Vagina (tissue), 2 donors: ENCODE measurements at regions not wholly inside any gene's neighbourhood (a gene's known extent, or its start where the extent isn't known, plus 50 kb on each side); places are given as distances from the start of the nearest gene placed in this dataset.
"Not testable (repeated sequence)": the region's sequence is repeated elsewhere in the genome, so short reads cannot be mapped to it uniquely, and the experiment has no call there.

ENCODE experiments used
- DNase-seq, 2 donors: peaks; one replicate each; pipeline ENCODE4 v3.0.0-alpha.2; 2017; ENCODE audit errors: extremely low spot score in 2 of 2
- H3K27ac ChIP-seq: fragments of 200-600 bp; sonication (generic); one replicate; pipeline ENCODE4 v1.5.1; 2019
- H3K27me3 ChIP-seq: fragments of 200-600 bp; sonication (generic); one replicate; pipeline ENCODE4 v1.5.1; 2019
- H3K36me3 ChIP-seq, 2 donors: fragments of 200-600 bp; sonication (generic); one replicate each; pipeline ENCODE4 v1.5.1; 2017 to 2019
- H3K4me1 ChIP-seq: fragments of 200-600 bp; sonication (generic); one replicate; pipeline ENCODE4 v1.5.1; 2019
- H3K4me3 ChIP-seq, 2 donors: fragments of 200-600 bp; sonication (generic); 1 replicate in 1 of 2; 2 replicates in 1 of 2; pipeline ENCODE4 v1.5.1; 2016 to 2019
- H3K9me3 ChIP-seq: fragments of 200-600 bp; sonication (generic); one replicate; pipeline ENCODE4 v1.5.1; 2019
- POLR2A ChIP-seq, 2 donors: fragments of 450-650 bp; IDR thresholded peaks; one replicate each; pipeline ENCODE4 v1.6.1; 2017; ENCODE audit warnings: antibody characterized with exemption in 2 of 2, mild to moderate bottlenecking in 2 of 2, moderate library complexity in 2 of 2
- POLR2AphosphoS5 ChIP-seq, 2 donors: sonication (generic); formaldehyde crosslinking; IDR thresholded peaks; one replicate each; pipeline ENCODE4 v1.9.0; 2017; ENCODE audit warnings: antibody characterized with exemption in 2 of 2, mild to moderate bottlenecking in 2 of 2, low read depth in 1 of 2; ENCODE audit not compliant: insufficient read depth in 1 of 2
- intact Hi-C: fragments of 100-400 bp; cut with DNase I; formaldehyde crosslinking; loops from one replicate; pipeline ENCODE4 v1.15.1; 2023
- TF ChIP-seq, protein P1 (sequence below), 3 experiments: fragments of 450-650 bp in 2 of 3; fragments of 200-600 bp in 1 of 3; sonication (generic) in 1 of 3; IDR thresholded peaks; one replicate each; pipeline ENCODE4 v1.5.1; 2017 to 2019; ENCODE audit warnings: antibody characterized with exemption in 3 of 3, mild to moderate bottlenecking in 2 of 3, moderate library complexity in 2 of 3

DNA sequence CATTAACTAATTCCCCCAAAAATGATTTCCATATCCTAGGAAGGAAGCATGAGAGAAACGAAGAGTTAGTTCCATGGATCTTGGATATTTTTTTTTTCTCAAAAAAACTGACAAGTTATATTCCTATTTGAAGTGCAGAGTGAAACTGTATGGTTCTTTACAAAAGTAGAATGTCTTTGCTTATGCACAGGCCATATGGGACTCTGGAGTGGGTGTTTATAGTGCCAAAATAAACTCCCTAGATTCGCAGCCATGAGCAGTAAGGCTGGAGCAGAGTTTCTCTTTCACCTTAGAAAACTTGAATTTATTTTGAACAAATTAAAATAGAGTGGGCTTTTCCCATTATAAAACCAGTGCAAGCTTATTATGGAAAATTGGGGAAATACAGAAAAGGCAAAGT, 239.7 kb downstream of the PDCD6IP start:
- H3K27me3 ChIP-seq: no peaks in the 10 kb centered on the region
- H3K4me1 ChIP-seq: no peaks in the 10 kb centered on the region
- no peaks in the 10 kb centered on the region for H3K9me3 ChIP-seq
- H3K36me3 ChIP-seq: no peaks in the 10 kb centered on the region
- TF ChIP-seq POLR2AphosphoS5 (IDR thresholded peaks at IDR 0.05; ENCODE audit: insufficient read depth in 1 of 2, low read depth in 1 of 2) (no peak), POLR2A (IDR thresholded peaks at IDR 0.05) (no peak)
- TF ChIP-seq, protein P1, sequence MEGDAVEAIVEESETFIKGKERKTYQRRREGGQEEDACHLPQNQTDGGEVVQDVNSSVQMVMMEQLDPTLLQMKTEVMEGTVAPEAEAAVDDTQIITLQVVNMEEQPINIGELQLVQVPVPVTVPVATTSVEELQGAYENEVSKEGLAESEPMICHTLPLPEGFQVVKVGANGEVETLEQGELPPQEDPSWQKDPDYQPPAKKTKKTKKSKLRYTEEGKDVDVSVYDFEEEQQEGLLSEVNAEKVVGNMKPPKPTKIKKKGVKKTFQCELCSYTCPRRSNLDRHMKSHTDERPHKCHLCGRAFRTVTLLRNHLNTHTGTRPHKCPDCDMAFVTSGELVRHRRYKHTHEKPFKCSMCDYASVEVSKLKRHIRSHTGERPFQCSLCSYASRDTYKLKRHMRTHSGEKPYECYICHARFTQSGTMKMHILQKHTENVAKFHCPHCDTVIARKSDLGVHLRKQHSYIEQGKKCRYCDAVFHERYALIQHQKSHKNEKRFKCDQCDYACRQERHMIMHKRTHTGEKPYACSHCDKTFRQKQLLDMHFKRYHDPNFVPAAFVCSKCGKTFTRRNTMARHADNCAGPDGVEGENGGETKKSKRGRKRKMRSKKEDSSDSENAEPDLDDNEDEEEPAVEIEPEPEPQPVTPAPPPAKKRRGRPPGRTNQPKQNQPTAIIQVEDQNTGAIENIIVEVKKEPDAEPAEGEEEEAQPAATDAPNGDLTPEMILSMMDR (IDR thresholded peaks at IDR 0.05): no peak
- no peak overlapping the region for H3K27ac ChIP-seq
- no peak for DNase-seq
- intact Hi-C loops: no loop called here
- H3K4me3 ChIP-seq: no peak overlapping the region

DNA sequence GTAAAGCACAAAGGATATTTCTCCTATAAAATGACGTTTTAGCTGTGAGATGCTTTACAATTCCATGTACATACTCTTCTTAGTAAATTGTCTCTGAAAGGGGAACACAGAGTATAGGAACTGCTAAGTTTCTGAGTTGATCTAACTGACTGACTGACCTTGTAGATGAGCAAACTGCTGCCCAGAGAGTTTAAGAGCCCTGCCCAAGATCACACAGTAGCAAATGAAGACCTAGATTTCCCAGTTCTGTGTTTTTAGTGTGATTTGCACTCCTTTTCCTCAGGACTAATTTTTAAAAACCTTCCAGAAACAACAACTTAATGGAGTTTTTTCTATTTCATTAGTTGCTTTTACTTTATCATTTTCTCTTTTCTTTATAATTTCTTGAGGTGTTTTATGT, 247.7 kb downstream of the PDCD6IP start:
- H3K9me3 ChIP-seq: no peaks in the 10 kb centered on the region
- intact Hi-C loops: no loop called here
- no peaks in the 10 kb centered on the region for H3K4me1 ChIP-seq
- no peak overlapping the region for H3K4me3 ChIP-seq
- TF ChIP-seq, protein P1 (IDR thresholded peaks at IDR 0.05): no peak
- TF ChIP-seq POLR2AphosphoS5 (IDR thresholded peaks at IDR 0.05; ENCODE audit: insufficient read depth in 1 of 2, low read depth in 1 of 2): no peak
- TF ChIP-seq POLR2A (IDR thresholded peaks at IDR 0.05): no peak
- DNase-seq: no peak
- no peak overlapping the region for H3K27ac ChIP-seq
- H3K27me3 ChIP-seq: no peaks in the 10 kb centered on the region
- no peaks in the 10 kb centered on the region for H3K36me3 ChIP-seq

DNA sequence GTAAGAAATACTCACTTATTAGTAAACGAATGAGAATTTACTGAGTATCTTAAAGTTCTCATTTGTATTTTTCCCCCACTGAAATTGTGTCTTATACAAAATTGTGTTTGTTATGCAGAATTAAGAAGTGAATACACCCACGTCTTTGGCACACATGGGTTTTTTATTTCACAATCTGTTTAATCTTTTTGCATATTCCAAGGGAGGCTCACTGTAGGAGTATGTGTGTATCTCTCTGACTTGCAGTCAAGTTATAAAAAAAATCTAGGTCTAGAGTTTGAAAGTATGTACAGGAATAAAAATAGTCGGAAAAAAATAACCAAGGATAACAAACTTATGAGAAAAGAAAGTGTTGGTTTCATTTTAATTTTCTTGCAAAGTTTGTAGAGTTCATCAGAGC, 255.2 kb downstream of the PDCD6IP start:
- no peaks in the 10 kb centered on the region for H3K36me3 ChIP-seq
- no peaks in the 10 kb centered on the region for H3K4me1 ChIP-seq
- TF ChIP-seq, protein P1 (IDR thresholded peaks at IDR 0.05): no peak
- TF ChIP-seq POLR2AphosphoS5 (IDR thresholded peaks at IDR 0.05; ENCODE audit: insufficient read depth in 1 of 2, low read depth in 1 of 2): no peak
- no peak for TF ChIP-seq POLR2A (IDR thresholded peaks at IDR 0.05)
- intact Hi-C loops: no loop called here
- no peaks in the 10 kb centered on the region for H3K27me3 ChIP-seq
- H3K27ac ChIP-seq: no peak overlapping the region
- DNase-seq: no peak
- no peaks in the 10 kb centered on the region for H3K9me3 ChIP-seq
- H3K4me3 ChIP-seq: no peak overlapping the region

DNA sequence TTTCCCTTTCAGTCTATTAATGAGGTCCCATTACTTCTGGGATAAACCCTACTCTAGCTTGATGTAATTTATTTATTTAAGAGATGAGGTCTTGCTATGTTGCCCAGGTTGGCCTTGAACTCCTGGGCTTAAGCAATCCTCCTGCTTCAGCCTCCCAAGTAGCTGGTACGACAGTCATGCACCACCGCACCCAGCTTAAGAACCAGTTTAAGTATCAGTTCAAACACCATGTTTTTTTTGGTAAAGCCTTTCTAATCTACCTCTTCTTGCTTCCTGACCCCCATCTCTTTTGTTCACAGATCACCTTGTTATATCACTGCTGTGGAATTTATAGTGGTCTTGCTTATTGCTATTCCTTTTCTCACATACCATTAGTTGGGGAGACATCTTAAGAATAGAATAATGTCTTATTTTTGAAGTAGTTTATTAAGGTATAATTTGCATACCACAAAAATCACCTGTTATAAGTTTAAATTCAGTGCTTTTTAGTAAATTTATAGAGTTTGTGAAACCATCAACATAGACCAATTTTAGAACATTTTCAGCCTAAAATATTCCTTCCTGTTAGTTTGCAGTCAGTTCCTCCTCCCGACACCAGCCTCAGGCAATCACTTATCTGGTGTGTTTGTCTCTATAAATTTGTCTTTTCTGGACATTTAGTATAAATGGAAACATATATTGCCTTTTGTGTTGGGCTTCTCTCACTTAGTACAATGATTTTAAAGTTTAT, 257.9 kb downstream of the PDCD6IP start:
- no peak for DNase-seq
- H3K4me1 ChIP-seq: no peaks in the 10 kb centered on the region
- intact Hi-C loops: no loop called here
- no peak overlapping the region for H3K4me3 ChIP-seq
- H3K9me3 ChIP-seq: no peaks in the 10 kb centered on the region
- H3K27me3 ChIP-seq: no peaks in the 10 kb centered on the region
- H3K36me3 ChIP-seq: no peaks in the 10 kb centered on the region
- H3K27ac ChIP-seq: no peak overlapping the region
- TF ChIP-seq POLR2AphosphoS5 (IDR thresholded peaks at IDR 0.05; ENCODE audit: insufficient read depth in 1 of 2, low read depth in 1 of 2) (no peak), POLR2A (IDR thresholded peaks at IDR 0.05) (no peak)
- TF ChIP-seq, protein P1 (IDR thresholded peaks at IDR 0.05): no peak

DNA sequence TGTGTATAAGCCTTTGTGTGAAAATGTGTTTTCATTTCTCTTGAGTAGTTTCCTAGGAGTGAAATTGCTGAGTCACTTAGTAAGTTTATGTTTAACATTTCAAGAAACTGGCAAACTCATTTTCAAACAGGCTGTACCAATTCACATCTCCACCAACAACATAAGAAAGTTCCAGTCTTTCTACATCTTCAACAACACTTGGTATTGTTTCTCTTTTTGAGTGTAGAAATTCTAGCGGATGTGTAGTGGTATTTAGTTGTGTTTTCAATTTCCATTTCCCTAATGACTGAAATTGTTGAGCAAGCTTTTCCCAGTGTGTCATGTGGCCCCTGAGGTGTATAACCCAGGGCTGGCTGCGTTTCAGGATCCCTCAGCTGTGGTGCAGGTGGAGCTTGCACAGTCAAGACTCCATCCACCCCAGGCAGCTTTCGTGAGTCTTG, 258.5 kb downstream of the PDCD6IP start:
- no peak overlapping the region for H3K4me3 ChIP-seq
- no peak for DNase-seq
- H3K36me3 ChIP-seq: no peaks in the 10 kb centered on the region
- no peak overlapping the region for H3K27ac ChIP-seq
- TF ChIP-seq POLR2AphosphoS5 (IDR thresholded peaks at IDR 0.05; ENCODE audit: insufficient read depth in 1 of 2, low read depth in 1 of 2) (no peak), POLR2A (IDR thresholded peaks at IDR 0.05) (no peak)
- TF ChIP-seq, protein P1 (IDR thresholded peaks at IDR 0.05): no peak
- H3K4me1 ChIP-seq: no peaks in the 10 kb centered on the region
- intact Hi-C loops: no loop called here
- no peaks in the 10 kb centered on the region for H3K9me3 ChIP-seq
- H3K27me3 ChIP-seq: no peaks in the 10 kb centered on the region

DNA sequence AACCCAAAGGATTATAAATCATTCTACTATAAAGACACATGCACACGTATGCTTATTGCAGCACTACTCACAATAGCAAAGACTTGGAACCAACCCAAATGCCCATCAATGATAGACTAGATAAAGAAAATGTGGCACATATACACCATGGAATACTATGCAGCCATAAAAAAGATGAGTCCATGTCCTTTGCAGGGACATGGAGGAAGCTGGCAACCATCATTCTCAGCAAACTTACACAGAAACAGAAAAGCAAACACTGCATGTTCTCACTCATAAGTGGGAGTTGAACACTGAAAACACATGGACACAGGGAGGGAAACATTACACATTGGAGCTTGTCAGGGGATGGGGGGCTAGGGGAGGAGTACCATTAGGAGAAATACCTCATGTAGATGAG, 262.6 kb downstream of the PDCD6IP start:
- DNase-seq, H3K27ac ChIP-seq, H3K36me3 ChIP-seq, intact Hi-C loops, H3K4me3 ChIP-seq, H3K27me3 ChIP-seq, H3K9me3 ChIP-seq, H3K4me1 ChIP-seq: not testable (repeated sequence)
